ENCODE measurements at regions not wholly inside any gene's neighbourhood (a gene's known extent, or its start where the extent isn't known, plus 50 kb on each side); places are given as distances from the start of the nearest gene placed in this dataset.
"Not testable (repeated sequence)": the region's sequence is repeated elsewhere in the genome, so short reads cannot be mapped to it uniquely, and the experiment has no call there.

DNA sequence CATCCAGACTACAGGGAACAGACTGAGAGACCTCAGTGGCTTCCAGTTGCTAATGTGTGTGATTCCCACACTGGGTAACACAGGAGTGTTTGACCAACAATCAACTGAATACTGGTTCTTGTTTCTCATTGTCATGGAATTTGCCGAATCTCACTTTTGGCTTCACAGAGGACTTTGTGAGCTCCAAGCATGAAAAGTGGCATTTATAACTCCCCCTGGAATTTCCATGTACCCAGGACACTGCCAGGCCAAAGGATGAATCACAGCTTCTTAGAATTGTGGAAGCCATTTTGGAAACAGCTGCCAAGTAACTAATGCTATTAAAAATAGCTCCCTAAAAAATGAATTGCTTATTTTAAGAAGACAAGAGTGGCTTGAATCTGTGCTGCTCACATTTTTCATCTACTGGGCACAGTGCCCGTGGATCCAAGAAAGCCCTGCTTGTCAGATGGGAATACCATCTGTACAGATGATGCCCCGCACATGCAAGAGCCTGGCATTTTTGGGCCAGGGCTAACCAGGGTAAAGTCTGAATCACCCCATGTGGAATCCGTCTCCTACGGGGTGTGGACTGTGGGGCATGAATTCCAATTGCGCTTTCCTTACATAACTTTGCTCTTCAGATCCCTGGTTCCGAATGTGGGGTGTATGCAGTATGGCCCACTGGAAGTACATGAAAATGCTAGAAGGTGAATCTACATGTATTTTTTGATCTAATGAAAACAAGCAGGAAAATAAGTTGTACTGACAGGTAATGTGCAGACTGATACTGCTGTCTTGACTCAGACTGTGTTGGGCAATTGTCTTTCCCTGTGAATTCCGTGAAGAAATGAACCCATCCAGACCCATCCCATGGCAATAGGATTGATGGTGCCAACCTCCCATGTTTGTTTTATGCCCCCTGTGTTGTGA, 487.3 kb downstream of the SIPA1L2 start:
- H3K4me3 ChIP-seq (ENCODE audit: low read depth, low read length), result no peak overlapping the region
- TF ChIP-seq, protein P1, sequence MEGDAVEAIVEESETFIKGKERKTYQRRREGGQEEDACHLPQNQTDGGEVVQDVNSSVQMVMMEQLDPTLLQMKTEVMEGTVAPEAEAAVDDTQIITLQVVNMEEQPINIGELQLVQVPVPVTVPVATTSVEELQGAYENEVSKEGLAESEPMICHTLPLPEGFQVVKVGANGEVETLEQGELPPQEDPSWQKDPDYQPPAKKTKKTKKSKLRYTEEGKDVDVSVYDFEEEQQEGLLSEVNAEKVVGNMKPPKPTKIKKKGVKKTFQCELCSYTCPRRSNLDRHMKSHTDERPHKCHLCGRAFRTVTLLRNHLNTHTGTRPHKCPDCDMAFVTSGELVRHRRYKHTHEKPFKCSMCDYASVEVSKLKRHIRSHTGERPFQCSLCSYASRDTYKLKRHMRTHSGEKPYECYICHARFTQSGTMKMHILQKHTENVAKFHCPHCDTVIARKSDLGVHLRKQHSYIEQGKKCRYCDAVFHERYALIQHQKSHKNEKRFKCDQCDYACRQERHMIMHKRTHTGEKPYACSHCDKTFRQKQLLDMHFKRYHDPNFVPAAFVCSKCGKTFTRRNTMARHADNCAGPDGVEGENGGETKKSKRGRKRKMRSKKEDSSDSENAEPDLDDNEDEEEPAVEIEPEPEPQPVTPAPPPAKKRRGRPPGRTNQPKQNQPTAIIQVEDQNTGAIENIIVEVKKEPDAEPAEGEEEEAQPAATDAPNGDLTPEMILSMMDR (IDR thresholded peaks at IDR 0.05; ENCODE audit: insufficient read depth, low read depth, low read length), result no peak
- DNase-seq (ENCODE audit: low read depth), result peak; percentile 37

DNA sequence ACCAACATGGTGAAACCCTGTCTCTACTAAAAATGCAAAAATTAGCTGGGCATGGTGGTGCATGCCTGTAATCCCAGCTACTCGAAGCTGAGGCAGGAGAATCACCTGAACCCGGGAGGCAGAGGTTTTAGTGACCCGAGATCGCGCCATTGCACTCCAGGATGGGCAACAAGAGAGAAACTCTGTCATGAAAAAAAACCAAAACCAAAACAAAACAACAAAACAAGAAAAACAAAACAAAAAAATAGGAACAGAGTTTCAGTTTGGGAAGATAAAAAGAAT, 488.8 kb downstream of the SIPA1L2 start:
- not testable (repeated sequence) for DNase-seq (ENCODE audit: low read depth); H3K4me3 ChIP-seq (ENCODE audit: low read depth, low read length)

DNA sequence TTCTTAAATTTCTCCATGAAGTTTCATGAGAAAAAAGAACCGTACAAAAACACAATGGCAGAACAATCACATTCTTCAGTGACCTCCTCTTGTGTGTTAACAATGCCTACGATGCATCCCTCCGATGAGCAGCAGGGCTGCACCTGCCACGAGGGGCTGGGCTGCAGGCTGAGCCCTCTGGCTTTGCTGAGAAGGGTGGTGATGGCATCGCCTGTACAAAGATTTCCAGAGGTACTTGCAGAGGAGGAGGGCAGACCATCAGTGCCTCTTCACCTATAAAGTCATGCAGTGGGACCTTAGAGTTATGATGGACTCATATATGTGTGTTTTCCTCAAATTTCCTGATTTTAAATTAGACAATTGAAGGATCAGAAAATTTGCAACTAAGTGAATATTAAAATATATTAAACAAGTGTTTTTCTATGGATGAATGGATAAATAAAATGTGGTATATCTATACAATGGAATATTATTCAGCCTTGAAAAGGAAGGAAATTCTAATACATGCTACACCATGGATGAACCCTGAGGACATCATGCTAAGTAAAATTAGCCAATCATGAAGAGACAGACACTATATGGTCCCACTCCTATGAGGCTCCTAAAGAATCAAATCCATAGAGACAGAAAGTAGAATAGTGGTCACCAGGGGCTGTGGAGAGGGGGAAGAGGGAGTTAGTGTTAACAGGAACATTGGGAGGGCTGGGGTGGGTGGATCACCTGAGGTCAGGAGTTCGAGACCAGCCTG, 489.3 kb downstream of the SIPA1L2 start:
- TF ChIP-seq, protein P1 (IDR thresholded peaks at IDR 0.05; ENCODE audit: insufficient read depth, low read depth, low read length), result no peak

DNA sequence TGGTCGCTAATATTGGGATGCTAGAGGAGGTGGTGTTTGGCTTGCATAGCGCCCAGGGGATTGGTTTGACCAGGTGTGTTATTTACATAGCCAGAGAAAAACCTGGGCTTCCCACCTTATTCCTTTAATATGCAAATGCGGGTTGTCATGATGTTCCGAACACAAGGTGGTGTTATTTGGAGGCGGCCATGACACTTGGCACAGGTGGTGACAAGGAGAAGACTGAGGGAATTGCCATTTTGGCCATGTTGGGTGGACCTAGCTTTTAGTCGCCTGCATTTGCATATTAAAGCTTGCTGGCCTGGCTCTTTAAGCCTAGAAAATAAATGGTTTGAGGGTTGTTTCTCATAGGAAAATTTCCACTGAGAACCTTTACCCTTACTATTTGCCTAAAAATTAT, 490.5 kb downstream of the SIPA1L2 start:
- no peak for DNase-seq (ENCODE audit: low read depth)
- no peak overlapping the region for H3K4me3 ChIP-seq (ENCODE audit: low read depth, low read length)
- TF ChIP-seq, protein P1 (IDR thresholded peaks at IDR 0.05; ENCODE audit: insufficient read depth, low read depth, low read length), result no peak

More for the DNA sequence above, 489.3 kb downstream of the SIPA1L2 start:
- no peak for DNase-seq (ENCODE audit: low read depth)
- no peak overlapping the region for H3K4me3 ChIP-seq (ENCODE audit: low read depth, low read length)

DNA sequence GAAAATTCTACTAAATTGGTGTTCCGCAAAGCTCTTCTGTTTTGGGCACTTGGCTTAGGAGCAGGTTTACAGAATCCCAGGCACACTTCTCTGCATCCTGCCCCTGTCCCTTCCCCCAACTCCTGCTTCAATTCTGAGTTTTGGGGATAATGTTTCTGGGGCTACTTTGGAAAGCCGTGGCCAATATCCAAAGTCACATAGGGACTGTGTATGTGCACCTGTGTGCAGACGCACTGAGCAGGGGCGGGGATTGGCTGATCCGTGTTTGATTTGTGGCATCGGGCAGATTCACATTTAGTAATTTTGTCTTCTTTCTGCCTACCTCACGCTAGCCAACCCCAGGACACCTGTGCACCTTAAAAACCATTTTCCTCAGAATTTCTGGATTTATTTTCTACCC, 491.9 kb downstream of the SIPA1L2 start:
- TF ChIP-seq, protein P1 (IDR thresholded peaks at IDR 0.05; ENCODE audit: insufficient read depth, low read depth, low read length), result no peak
- no peak for DNase-seq (ENCODE audit: low read depth)
- no peak overlapping the region for H3K4me3 ChIP-seq (ENCODE audit: low read depth, low read length)

DNA sequence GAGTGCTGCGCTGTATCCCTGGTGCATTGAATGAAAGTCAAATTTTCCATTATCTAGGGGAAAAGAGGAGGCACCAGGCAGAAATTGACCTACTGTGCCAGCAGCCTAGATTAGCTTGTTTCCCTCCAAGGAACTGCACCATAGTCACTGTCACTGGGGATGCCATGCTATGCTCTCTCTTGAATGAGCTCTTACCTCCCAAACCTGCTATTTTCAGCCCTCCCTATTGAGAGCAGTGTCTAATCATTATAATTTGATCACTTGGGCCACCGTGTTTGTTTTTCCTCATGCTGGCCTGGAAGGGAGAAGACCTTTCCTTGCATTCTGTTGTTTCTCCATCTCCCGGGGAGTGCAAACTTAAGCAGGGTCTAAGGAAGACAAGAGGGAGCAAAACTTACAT, 492.9 kb downstream of the SIPA1L2 start:
- DNase-seq (ENCODE audit: low read depth), result no peak
- TF ChIP-seq, protein P1 (IDR thresholded peaks at IDR 0.05; ENCODE audit: insufficient read depth, low read depth, low read length), result no peak
- H3K4me3 ChIP-seq (ENCODE audit: low read depth, low read length), result no peak overlapping the region

DNA sequence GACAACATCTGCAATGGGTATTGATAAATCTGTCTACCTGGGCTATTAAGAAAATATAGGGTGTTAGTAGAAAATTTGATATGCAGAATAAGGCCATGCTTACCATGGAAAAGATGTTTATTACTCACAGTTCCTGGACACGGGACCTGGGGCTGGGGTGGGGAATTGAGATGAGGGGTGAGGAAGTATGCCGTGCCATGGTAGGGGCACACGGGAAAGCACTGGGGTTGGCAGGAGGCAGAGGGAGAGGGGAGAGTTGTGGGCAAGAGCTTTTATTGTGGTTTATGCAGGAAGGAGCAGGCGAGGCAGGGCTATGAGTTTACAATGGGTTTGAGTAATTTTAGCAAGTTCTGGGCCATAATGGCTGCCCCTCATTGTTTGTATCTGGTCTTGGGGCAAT, 493.8 kb downstream of the SIPA1L2 start:
- TF ChIP-seq, protein P1 (IDR thresholded peaks at IDR 0.05; ENCODE audit: insufficient read depth, low read depth, low read length), result no peak
- H3K4me3 ChIP-seq (ENCODE audit: low read depth, low read length), result no peak overlapping the region
- DNase-seq (ENCODE audit: low read depth), result no peak
